Osteoblast (primary cell): ENCODE measurements at regions not wholly inside any gene's neighbourhood (a gene's known extent, or its start where the extent isn't known, plus 50 kb on each side); places are given as distances from the start of the nearest gene placed in this dataset.

Source experiments
- DNase-seq: peaks from one replicate; pipeline ENCODE4 v3.0.0; 2011; ENCODE audit warnings: low spot score, mixed read lengths; ENCODE audit not compliant: insufficient read length; ENCODE audit errors: missing footprints
- H2AFZ ChIP-seq: 2 replicates; pipeline ENCODE4 v1.6.0; 2011; ENCODE audit warnings: mild to moderate bottlenecking, low read length
- H3K27ac ChIP-seq: 2 replicates; pipeline ENCODE4 v1.5.1; 2011; ENCODE audit warnings: mild to moderate bottlenecking, low read depth, low read length, moderate library complexity
- H3K27me3 ChIP-seq: 2 replicates; pipeline ENCODE4 v1.6.0; 2012; ENCODE audit warnings: mild to moderate bottlenecking, control low read depth, inconsistent platforms, low read length, moderate library complexity; ENCODE audit not compliant: insufficient read depth
- H3K36me3 ChIP-seq: 2 replicates; pipeline ENCODE4 v1.5.1; 2011; ENCODE audit warnings: mild to moderate bottlenecking, low read length, control low read depth, moderate library complexity; ENCODE audit not compliant: insufficient read depth
- H3K4me1 ChIP-seq: 2 replicates; pipeline ENCODE4 v1.5.1; 2011; ENCODE audit warnings: mild to moderate bottlenecking, low read length, control low read depth, moderate library complexity; ENCODE audit not compliant: insufficient read depth
- H3K4me2 ChIP-seq: 2 replicates; pipeline ENCODE4 v1.6.0; 2011; ENCODE audit warnings: mild to moderate bottlenecking, low read length; ENCODE audit not compliant: insufficient read depth
- H3K4me3 ChIP-seq: fragments of 200-600 bp; sonication (generic); 3 replicates; pipeline ENCODE4 v1.5.1; 2012; ENCODE audit warnings: mild to moderate bottlenecking, low read length, inconsistent platforms; ENCODE audit not compliant: insufficient read depth
- H3K79me2 ChIP-seq: 2 replicates; pipeline ENCODE4 v1.6.0; 2012; ENCODE audit warnings: mild to moderate bottlenecking, low read length, control low read depth, inconsistent platforms; ENCODE audit not compliant: insufficient read depth
- H3K9me3 ChIP-seq: 2 replicates; pipeline ENCODE4 v1.5.1; 2011; ENCODE audit warnings: low read depth, low read length, control low read depth
- H4K20me1 ChIP-seq: 2 replicates; pipeline ENCODE4 v1.6.0; 2012; ENCODE audit warnings: mild to moderate bottlenecking, low read length, control low read depth; ENCODE audit not compliant: insufficient read depth
- CTCF ChIP-seq: IDR thresholded peaks from 2 replicates; pipeline ENCODE4 v1.5.1; 2011; ENCODE audit warnings: mild to moderate bottlenecking, low read depth, low read length, moderate library complexity; ENCODE audit errors: extremely low read depth

GRCh38 chr15:69686626-69687025 lies 234.0 kb downstream of the RPLP1 start:
- no peaks in the 10 kb centered on the region for H3K79me2 ChIP-seq
- H3K9me3 ChIP-seq, result peaks cover 8% of the 10 kb centered on the region
- H3K4me3 ChIP-seq, result no peak overlapping the region
- H3K27me3 ChIP-seq, result peaks cover 7% of the 10 kb centered on the region
- TF ChIP-seq CTCF, result no peak
- DNase-seq, result no peak
- no peak overlapping the region for H3K27ac ChIP-seq
- no peak overlapping the region for H3K4me2 ChIP-seq
- no peaks in the 10 kb centered on the region for H3K36me3 ChIP-seq
- no peaks in the 10 kb centered on the region for H4K20me1 ChIP-seq
- H2AFZ ChIP-seq, result no peak overlapping the region
- no peaks in the 10 kb centered on the region for H3K4me1 ChIP-seq

- no peak for DNase-seq
- Histone ChIP-seq H3K27me3 (peaks cover 14% of the 10 kb centered on the region), H3K9me3 (peaks cover 8% of the 10 kb centered on the region), H3K4me3 (no peak overlapping the region), H3K79me2 (no peaks in the 10 kb centered on the region), H3K27ac (no peak overlapping the region), H2AFZ (no peak overlapping the region), H3K4me2 (no peak overlapping the region), H4K20me1 (no peaks in the 10 kb centered on the region), H3K36me3 (no peaks in the 10 kb centered on the region), H3K4me1 (no peaks in the 10 kb centered on the region)
- TF ChIP-seq CTCF, result no peak
Observed at GRCh38 chr15:69689133-69689532, 236.5 kb downstream of the RPLP1 start.

- Histone ChIP-seq H3K4me2 (no peak overlapping the region), H3K9me3 (peaks cover 8% of the 10 kb centered on the region), H3K27me3 (peaks cover 29% of the 10 kb centered on the region), H3K4me1 (no peaks in the 10 kb centered on the region), H3K79me2 (no peaks in the 10 kb centered on the region), H3K4me3 (no peak overlapping the region), H2AFZ (no peak overlapping the region), H3K36me3 (no peaks in the 10 kb centered on the region), H4K20me1 (no peaks in the 10 kb centered on the region), H3K27ac (no peak overlapping the region)
- no peak for TF ChIP-seq CTCF
- no peak for DNase-seq
Observed at GRCh38 chr15:69691307-69692015, 238.8 kb downstream of the RPLP1 start.

- Histone ChIP-seq H3K27ac (no peak overlapping the region), H3K4me1 (no peaks in the 10 kb centered on the region), H3K9me3 (peaks cover 8% of the 10 kb centered on the region), H4K20me1 (no peaks in the 10 kb centered on the region), H3K36me3 (no peaks in the 10 kb centered on the region), H3K4me3 (no peak overlapping the region), H2AFZ (no peak overlapping the region), H3K27me3 (peaks cover 26% of the 10 kb centered on the region), H3K79me2 (no peaks in the 10 kb centered on the region), H3K4me2 (no peak overlapping the region)
- DNase-seq, result no peak
- no peak for TF ChIP-seq CTCF
Observed at GRCh38 chr15:69692342-69692741, 239.7 kb downstream of the RPLP1 start.
